GM12891 (cell line): ENCODE measurements at regions not wholly inside any gene's neighbourhood (a gene's known extent, or its start where the extent isn't known, plus 50 kb on each side); places are given as distances from the start of the nearest gene placed in this dataset.

Experiments used
- PAX5 ChIP-seq: IDR thresholded peaks from 2 replicates; pipeline ENCODE4 v1.6.1; 2011; ENCODE audit warnings: low read length, moderate library complexity, mild to moderate bottlenecking; ENCODE audit not compliant: insufficient read depth, severe bottlenecking
- POLR2A ChIP-seq: IDR thresholded peaks from 2 replicates; pipeline ENCODE4 v1.6.1; 2011; ENCODE audit warnings: low read depth, low read length, control low read depth
- POLR2AphosphoS5 ChIP-seq: IDR thresholded peaks from 2 replicates; pipeline ENCODE4 v1.6.1; 2011; ENCODE audit warnings: low read depth, low read length, control low read depth
- SPI1 ChIP-seq: IDR thresholded peaks from 2 replicates; pipeline ENCODE4 v1.6.1; 2011; ENCODE audit warnings: low read depth, low read length, control low read depth
- TAF1 ChIP-seq: IDR thresholded peaks from 2 replicates; pipeline ENCODE4 v1.6.1; 2011; ENCODE audit warnings: low read depth, low read length, control low read depth

DNA sequence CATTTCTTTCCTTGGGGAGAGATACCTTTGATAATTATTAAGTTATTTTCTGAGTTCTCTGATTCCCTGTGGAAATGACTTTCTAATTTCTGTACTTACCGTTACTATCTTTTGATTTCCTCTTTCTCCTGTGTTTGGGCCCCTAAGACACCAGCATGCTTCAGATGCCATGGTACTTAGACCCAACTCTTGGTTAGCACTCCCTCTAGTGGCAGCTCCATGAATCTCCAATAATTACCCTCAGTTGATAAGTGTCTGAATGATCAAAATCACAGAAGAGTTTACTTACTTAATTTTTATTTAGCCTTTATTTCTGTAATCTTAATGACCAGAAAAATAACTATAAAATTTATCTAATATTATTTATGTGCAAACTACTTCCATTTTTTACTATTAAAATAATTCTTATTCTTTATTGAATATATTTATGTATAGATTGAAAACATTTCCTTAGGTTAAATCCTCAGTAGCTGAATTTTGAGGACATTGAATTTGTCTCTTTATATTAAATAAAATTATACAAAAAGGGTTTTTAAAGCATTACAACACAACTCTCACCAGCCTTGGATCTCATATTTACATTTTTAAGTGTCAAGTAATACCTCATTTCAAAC lies 300.4 kb downstream of the KCNS3 start:
- TF ChIP-seq POLR2A: no peak
- TF ChIP-seq POLR2AphosphoS5: no peak
- TF ChIP-seq TAF1: no peak
- no peak for TF ChIP-seq SPI1
- TF ChIP-seq PAX5: no peak
